H1 (cell line): ENCODE measurements at regions not wholly inside any gene's neighbourhood (a gene's known extent, or its start where the extent isn't known, plus 50 kb on each side); places are given as distances from the start of the nearest gene placed in this dataset.

Experiments
- BACH1 ChIP-seq: IDR thresholded peaks from 2 replicates; pipeline ENCODE4 v1.6.1; 2012; ENCODE audit warnings: low read length, improper control_type of control experiment
- BRCA1 ChIP-seq: IDR thresholded peaks from 2 replicates; pipeline ENCODE4 v1.6.1; 2012; ENCODE audit warnings: low read depth, low read length, improper control_type of control experiment
- HDAC2 ChIP-seq, 2 experiments: fragments of 300-600 bp in 1 of 2; sonication (generic) in 1 of 2; IDR thresholded peaks; 2 replicates each; pipeline ENCODE4 v1.6.1; 2011 to 2012; ENCODE audit warnings: low read depth in 2 of 2, low read length in 2 of 2, mild to moderate bottlenecking in 2 of 2, moderate library complexity in 2 of 2, borderline replicate concordance in 1 of 2, inconsistent platforms in 1 of 2
- JUND ChIP-seq: IDR thresholded peaks from 2 replicates; pipeline ENCODE4 v1.6.1; 2011; ENCODE audit warnings: mild to moderate bottlenecking, improper control_type of control experiment, low read length
- NRF1 ChIP-seq: IDR thresholded peaks from 2 replicates; pipeline ENCODE4 v1.6.1; 2011; ENCODE audit warnings: mild to moderate bottlenecking, low read depth, low read length, improper control_type of control experiment
- SIRT6 ChIP-seq: IDR thresholded peaks from one replicate; pipeline ENCODE4 v1.7.1; 2012; ENCODE audit warnings: low read length, inconsistent platforms
- SUZ12 ChIP-seq: fragments of 200-600 bp; sonication (generic); IDR thresholded peaks from 2 replicates; pipeline ENCODE4 v1.6.1; 2012; ENCODE audit warnings: mild to moderate bottlenecking, inconsistent platforms, low read length, moderate library complexity, mixed read lengths
- TF ChIP-seq, protein P1 (sequence below): fragments of 300-600 bp; sonication (generic); IDR thresholded peaks from 2 replicates; pipeline ENCODE4 v1.7.1; 2012; ENCODE audit warnings: low read length, moderate library complexity, mild to moderate bottlenecking, inconsistent platforms; ENCODE audit not compliant: insufficient replicate concordance

GRCh38 chr4:103372002-103372558, 173.9 kb upstream of the CENPE start (continued):
- TF ChIP-seq, protein P1, sequence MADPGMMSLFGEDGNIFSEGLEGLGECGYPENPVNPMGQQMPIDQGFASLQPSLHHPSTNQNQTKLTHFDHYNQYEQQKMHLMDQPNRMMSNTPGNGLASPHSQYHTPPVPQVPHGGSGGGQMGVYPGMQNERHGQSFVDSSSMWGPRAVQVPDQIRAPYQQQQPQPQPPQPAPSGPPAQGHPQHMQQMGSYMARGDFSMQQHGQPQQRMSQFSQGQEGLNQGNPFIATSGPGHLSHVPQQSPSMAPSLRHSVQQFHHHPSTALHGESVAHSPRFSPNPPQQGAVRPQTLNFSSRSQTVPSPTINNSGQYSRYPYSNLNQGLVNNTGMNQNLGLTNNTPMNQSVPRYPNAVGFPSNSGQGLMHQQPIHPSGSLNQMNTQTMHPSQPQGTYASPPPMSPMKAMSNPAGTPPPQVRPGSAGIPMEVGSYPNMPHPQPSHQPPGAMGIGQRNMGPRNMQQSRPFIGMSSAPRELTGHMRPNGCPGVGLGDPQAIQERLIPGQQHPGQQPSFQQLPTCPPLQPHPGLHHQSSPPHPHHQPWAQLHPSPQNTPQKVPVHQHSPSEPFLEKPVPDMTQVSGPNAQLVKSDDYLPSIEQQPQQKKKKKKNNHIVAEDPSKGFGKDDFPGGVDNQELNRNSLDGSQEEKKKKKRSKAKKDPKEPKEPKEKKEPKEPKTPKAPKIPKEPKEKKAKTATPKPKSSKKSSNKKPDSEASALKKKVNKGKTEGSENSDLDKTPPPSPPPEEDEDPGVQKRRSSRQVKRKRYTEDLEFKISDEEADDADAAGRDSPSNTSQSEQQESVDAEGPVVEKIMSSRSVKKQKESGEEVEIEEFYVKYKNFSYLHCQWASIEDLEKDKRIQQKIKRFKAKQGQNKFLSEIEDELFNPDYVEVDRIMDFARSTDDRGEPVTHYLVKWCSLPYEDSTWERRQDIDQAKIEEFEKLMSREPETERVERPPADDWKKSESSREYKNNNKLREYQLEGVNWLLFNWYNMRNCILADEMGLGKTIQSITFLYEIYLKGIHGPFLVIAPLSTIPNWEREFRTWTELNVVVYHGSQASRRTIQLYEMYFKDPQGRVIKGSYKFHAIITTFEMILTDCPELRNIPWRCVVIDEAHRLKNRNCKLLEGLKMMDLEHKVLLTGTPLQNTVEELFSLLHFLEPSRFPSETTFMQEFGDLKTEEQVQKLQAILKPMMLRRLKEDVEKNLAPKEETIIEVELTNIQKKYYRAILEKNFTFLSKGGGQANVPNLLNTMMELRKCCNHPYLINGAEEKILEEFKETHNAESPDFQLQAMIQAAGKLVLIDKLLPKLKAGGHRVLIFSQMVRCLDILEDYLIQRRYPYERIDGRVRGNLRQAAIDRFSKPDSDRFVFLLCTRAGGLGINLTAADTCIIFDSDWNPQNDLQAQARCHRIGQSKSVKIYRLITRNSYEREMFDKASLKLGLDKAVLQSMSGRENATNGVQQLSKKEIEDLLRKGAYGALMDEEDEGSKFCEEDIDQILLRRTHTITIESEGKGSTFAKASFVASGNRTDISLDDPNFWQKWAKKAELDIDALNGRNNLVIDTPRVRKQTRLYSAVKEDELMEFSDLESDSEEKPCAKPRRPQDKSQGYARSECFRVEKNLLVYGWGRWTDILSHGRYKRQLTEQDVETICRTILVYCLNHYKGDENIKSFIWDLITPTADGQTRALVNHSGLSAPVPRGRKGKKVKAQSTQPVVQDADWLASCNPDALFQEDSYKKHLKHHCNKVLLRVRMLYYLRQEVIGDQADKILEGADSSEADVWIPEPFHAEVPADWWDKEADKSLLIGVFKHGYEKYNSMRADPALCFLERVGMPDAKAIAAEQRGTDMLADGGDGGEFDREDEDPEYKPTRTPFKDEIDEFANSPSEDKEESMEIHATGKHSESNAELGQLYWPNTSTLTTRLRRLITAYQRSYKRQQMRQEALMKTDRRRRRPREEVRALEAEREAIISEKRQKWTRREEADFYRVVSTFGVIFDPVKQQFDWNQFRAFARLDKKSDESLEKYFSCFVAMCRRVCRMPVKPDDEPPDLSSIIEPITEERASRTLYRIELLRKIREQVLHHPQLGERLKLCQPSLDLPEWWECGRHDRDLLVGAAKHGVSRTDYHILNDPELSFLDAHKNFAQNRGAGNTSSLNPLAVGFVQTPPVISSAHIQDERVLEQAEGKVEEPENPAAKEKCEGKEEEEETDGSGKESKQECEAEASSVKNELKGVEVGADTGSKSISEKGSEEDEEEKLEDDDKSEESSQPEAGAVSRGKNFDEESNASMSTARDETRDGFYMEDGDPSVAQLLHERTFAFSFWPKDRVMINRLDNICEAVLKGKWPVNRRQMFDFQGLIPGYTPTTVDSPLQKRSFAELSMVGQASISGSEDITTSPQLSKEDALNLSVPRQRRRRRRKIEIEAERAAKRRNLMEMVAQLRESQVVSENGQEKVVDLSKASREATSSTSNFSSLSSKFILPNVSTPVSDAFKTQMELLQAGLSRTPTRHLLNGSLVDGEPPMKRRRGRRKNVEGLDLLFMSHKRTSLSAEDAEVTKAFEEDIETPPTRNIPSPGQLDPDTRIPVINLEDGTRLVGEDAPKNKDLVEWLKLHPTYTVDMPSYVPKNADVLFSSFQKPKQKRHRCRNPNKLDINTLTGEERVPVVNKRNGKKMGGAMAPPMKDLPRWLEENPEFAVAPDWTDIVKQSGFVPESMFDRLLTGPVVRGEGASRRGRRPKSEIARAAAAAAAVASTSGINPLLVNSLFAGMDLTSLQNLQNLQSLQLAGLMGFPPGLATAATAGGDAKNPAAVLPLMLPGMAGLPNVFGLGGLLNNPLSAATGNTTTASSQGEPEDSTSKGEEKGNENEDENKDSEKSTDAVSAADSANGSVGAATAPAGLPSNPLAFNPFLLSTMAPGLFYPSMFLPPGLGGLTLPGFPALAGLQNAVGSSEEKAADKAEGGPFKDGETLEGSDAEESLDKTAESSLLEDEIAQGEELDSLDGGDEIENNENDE = no peak
- TF ChIP-seq SUZ12 (no peak), HDAC2 (IDR thresholded peaks at IDR 0.05; ENCODE audit: borderline replicate concordance in 1 of 2, low read depth in 2 of 2, low read length in 2 of 2) (no peak), NRF1 (no peak), BACH1 (no peak), BRCA1 (no peak), JUND (no peak), SIRT6 (no peak)
- TF ChIP-seq, all 59 proteins: peak for 0
